ENCODE measurements at regions not wholly inside any gene's neighbourhood (a gene's known extent, or its start where the extent isn't known, plus 50 kb on each side); places are given as distances from the start of the nearest gene placed in this dataset.

DNA sequence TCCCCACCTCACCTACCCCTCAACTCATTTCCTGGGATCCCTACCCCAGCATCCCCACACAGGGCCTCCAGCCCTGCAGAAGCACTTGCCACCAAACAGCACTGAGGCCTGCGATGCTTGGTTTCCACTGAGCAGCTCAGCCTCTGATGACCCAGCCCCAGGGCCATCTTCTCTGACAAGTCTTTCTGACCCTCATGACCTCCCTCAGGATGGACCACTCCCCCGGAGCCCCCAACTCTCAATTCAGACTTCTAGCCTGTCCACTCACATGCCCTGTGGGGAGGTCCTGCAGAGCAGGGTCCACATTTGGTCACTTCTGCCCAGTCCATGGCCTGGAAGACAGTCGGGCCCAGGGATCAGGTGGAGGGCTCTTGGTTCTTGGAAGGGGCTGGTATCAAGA, 63.4 kb upstream of the SPATA12 start:
- H3K9ac ChIP-seq (ENCODE audit: insufficient read depth, low read length, poor library complexity, severe bottlenecking): no peak overlapping the region
- no peak overlapping the region for H3K4me2 ChIP-seq (replicated peaks; ENCODE audit: extremely low read depth, low read length, poor library complexity, severe bottlenecking)
- intact Hi-C loops (cut with micrococcal nuclease): loop anchor here in 1 of 2 donors (5.0 kb wide), 1 partner anchor 80 kb away; no protein-coding TSS in a partner anchor
- H3K4me3 Mint-ChIP-seq: no peak overlapping the region
- H3K27me3 ChIP-seq (ENCODE audit: control insufficient read depth in 2 of 2, insufficient read depth in 2 of 2, low read length in 2 of 2): no peaks in the 10 kb centered on the region
- H3K4me1 ChIP-seq (ENCODE audit: control insufficient read depth in 1 of 2, insufficient read depth in 2 of 2, low read length in 2 of 2): no peaks in the 10 kb centered on the region
- H3K9me3 ChIP-seq (replicated peaks in 1 of 2; ENCODE audit: control insufficient read depth in 1 of 2, insufficient read depth in 1 of 2, low read length in 2 of 2): no peaks in the 10 kb centered on the region
- no peak for DNase-seq
- H3K4me3 ChIP-seq (replicated peaks in 1 of 3; ENCODE audit: low read depth in 2 of 3, low read length in 3 of 3): no peak overlapping the region
- no peaks in the 10 kb centered on the region for H3K36me3 ChIP-seq (replicated peaks in 1 of 2; ENCODE audit: control insufficient read depth in 1 of 2, insufficient read depth in 2 of 2, low read length in 2 of 2)
- H4K20me1 ChIP-seq (ENCODE audit: insufficient read depth, low read length): no peaks in the 10 kb centered on the region
- H2AFZ ChIP-seq (ENCODE audit: insufficient read depth, low read depth, low read length, poor library complexity, severe bottlenecking): no peak overlapping the region
- H3K9me3 Mint-ChIP-seq: no peaks in the 10 kb centered on the region
- no peaks in the 10 kb centered on the region for H3K79me2 ChIP-seq (ENCODE audit: insufficient read depth, low read length)
- H3K27ac Mint-ChIP-seq: no peak overlapping the region
- no peaks in the 10 kb centered on the region for H3K36me3 Mint-ChIP-seq
- H3K27ac ChIP-seq (ENCODE audit: low read depth in 1 of 2, low read length in 2 of 2): no peak overlapping the region
- H3K27me3 Mint-ChIP-seq (ENCODE audit: low read depth in 3 of 3): peaks cover 0 to 2% (median 2%) of the 10 kb centered on the region in 3 donors
- TF ChIP-seq, protein P1, sequence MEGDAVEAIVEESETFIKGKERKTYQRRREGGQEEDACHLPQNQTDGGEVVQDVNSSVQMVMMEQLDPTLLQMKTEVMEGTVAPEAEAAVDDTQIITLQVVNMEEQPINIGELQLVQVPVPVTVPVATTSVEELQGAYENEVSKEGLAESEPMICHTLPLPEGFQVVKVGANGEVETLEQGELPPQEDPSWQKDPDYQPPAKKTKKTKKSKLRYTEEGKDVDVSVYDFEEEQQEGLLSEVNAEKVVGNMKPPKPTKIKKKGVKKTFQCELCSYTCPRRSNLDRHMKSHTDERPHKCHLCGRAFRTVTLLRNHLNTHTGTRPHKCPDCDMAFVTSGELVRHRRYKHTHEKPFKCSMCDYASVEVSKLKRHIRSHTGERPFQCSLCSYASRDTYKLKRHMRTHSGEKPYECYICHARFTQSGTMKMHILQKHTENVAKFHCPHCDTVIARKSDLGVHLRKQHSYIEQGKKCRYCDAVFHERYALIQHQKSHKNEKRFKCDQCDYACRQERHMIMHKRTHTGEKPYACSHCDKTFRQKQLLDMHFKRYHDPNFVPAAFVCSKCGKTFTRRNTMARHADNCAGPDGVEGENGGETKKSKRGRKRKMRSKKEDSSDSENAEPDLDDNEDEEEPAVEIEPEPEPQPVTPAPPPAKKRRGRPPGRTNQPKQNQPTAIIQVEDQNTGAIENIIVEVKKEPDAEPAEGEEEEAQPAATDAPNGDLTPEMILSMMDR (IDR thresholded peaks at IDR 0.05): no peak
- WGBS (ENCODE audit: insufficient coverage): 100% methylated on average over 2 of the region's 3 CpGs
- no peaks in the 10 kb centered on the region for H3K4me1 Mint-ChIP-seq

DNA sequence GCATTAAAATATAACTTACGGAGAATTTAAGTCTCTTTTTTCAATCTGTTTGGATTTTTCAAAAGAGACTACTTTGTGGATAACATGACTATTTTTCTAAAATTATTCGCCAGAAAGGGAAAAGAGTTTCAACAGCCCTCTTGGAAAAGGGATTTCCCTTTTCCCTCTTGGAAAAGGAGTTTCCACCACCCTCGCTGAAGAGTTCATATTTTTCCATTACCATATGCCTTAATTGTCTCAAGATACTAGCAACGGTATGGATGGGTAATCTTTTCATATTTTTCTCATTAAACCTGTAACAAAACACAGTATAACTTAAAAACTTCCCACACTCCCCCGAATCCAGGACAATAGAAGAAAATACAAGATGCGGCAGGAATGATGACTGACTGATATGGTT, 66.1 kb upstream of the SPATA12 start:
- Histone ChIP-seq H3K79me2 (ENCODE audit: insufficient read depth, low read length) (no peaks in the 10 kb centered on the region), H3K27ac (ENCODE audit: low read depth in 1 of 2, low read length in 2 of 2) (no peak overlapping the region), H3K9ac (ENCODE audit: insufficient read depth, low read length, poor library complexity, severe bottlenecking) (no peak overlapping the region), H3K9me3 (replicated peaks in 1 of 2; ENCODE audit: control insufficient read depth in 1 of 2, insufficient read depth in 1 of 2, low read length in 2 of 2) (no peaks in the 10 kb centered on the region), H3K4me3 (replicated peaks in 1 of 3; ENCODE audit: low read depth in 2 of 3, low read length in 3 of 3) (no peak overlapping the region), H2AFZ (ENCODE audit: insufficient read depth, low read depth, low read length, poor library complexity, severe bottlenecking) (no peak overlapping the region), H3K4me1 (ENCODE audit: control insufficient read depth in 1 of 2, insufficient read depth in 2 of 2, low read length in 2 of 2) (no peaks in the 10 kb centered on the region), H3K27me3 (ENCODE audit: control insufficient read depth in 2 of 2, insufficient read depth in 2 of 2, low read length in 2 of 2) (no peaks in the 10 kb centered on the region), H3K4me2 (replicated peaks; ENCODE audit: extremely low read depth, low read length, poor library complexity, severe bottlenecking) (no peak overlapping the region), H4K20me1 (ENCODE audit: insufficient read depth, low read length) (no peaks in the 10 kb centered on the region), H3K36me3 (replicated peaks in 1 of 2; ENCODE audit: control insufficient read depth in 1 of 2, insufficient read depth in 2 of 2, low read length in 2 of 2) (no peaks in the 10 kb centered on the region)
- 100% methylated on average over 1 of the region's 6 CpGs for WGBS (ENCODE audit: insufficient coverage)
- peaks cover 0 to 1% (median 0%) of the 10 kb centered on the region in 7 donors for H3K9me3 Mint-ChIP-seq
- no peak overlapping the region for H3K4me3 Mint-ChIP-seq
- H3K4me1 Mint-ChIP-seq: peaks cover 3% of the 10 kb centered on the region
- TF ChIP-seq, protein P1 (IDR thresholded peaks at IDR 0.05): no peak
- no peaks in the 10 kb centered on the region for H3K36me3 Mint-ChIP-seq
- H3K27ac Mint-ChIP-seq: no peak overlapping the region
- intact Hi-C loops (cut with micrococcal nuclease): loop anchor here in 1 of 2 donors (5.0 kb wide), 1 partner anchor 108 kb away; no protein-coding TSS in a partner anchor
- DNase-seq: no peak
- H3K27me3 Mint-ChIP-seq (ENCODE audit: low read depth in 3 of 3): peaks cover 5 to 8% (median 7%) of the 10 kb centered on the region in 3 donors
